HL-60 (cell line): ENCODE measurements at regions not wholly inside any gene's neighbourhood (a gene's known extent, or its start where the extent isn't known, plus 50 kb on each side); places are given as distances from the start of the nearest gene placed in this dataset.

ENCODE experiments used
- DNase-seq, 2 experiments: peaks; one replicate each; pipeline ENCODE4 v3.0.0-alpha.2; 2010 to 2020; ENCODE audit warnings: low read depth in 1 of 2, low spot score in 1 of 2
- H3K27ac ChIP-seq: fragments of 250-450 bp; sonication (Bioruptor Pico); replicated peaks from 2 replicates; pipeline ENCODE4 v1.5.1; 2020; ENCODE audit warnings: mild to moderate bottlenecking, moderate library complexity
- H3K27me3 ChIP-seq: fragments of 250-450 bp; sonication (Bioruptor Pico); 2 replicates; pipeline ENCODE4 v1.5.1; 2021; ENCODE audit warnings: mild to moderate bottlenecking, moderate library complexity; ENCODE audit not compliant: insufficient read depth, poor library complexity, severe bottlenecking
- H3K4me3 ChIP-seq: replicated peaks from 2 replicates; pipeline ENCODE4 v1.5.1; 2011; ENCODE audit warnings: mild to moderate bottlenecking, control low read depth, low read length; ENCODE audit not compliant: insufficient read depth
- GABPA ChIP-seq: IDR thresholded peaks from 2 replicates; pipeline ENCODE4 v1.6.1; 2012; ENCODE audit warnings: low read depth
- POLR2AphosphoS5 ChIP-seq: IDR thresholded peaks from 2 replicates; pipeline ENCODE4 v1.6.1; 2012; ENCODE audit warnings: low read depth
- SPI1 ChIP-seq: IDR thresholded peaks from 2 replicates; pipeline ENCODE4 v1.6.1; 2012; ENCODE audit warnings: low read depth, mild to moderate bottlenecking, borderline replicate concordance
- TF ChIP-seq, protein P1 (sequence below): IDR thresholded peaks from one replicate; pipeline ENCODE4 v1.5.1; 2011; ENCODE audit warnings: low read length, control low read depth, inconsistent platforms; ENCODE audit not compliant: insufficient read depth
- TF ChIP-seq, protein P2 (sequence below): IDR thresholded peaks from 2 replicates; pipeline ENCODE4 v1.6.1; 2012; ENCODE audit warnings: low read depth; ENCODE audit not compliant: insufficient replicate concordance

DNA sequence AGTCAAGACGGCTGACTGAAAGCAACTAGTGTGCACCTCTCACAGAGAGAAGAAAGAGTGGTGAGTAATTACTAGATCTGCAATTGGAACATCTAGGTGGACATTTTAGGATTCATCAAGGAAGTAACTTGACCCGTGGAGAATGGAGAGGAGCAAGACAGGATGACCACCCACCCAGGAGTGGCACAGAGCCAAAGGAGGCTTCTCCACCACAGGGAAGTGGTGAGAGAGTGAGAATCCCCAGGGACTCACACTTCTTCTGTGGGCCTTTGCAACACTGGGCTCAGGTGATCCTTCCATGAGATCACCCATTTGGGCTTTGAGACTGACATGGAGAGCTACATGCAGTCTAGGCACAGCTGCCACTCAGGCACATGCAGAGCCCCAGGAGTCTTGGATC lies 132.8 kb upstream of the GALNT5 start:
- Histone ChIP-seq H3K4me3 (no peak overlapping the region), H3K27me3 (no peaks in the 10 kb centered on the region), H3K27ac (no peak overlapping the region)
- no peak for DNase-seq
- no peak for TF ChIP-seq SPI1
- TF ChIP-seq GABPA: no peak

DNA sequence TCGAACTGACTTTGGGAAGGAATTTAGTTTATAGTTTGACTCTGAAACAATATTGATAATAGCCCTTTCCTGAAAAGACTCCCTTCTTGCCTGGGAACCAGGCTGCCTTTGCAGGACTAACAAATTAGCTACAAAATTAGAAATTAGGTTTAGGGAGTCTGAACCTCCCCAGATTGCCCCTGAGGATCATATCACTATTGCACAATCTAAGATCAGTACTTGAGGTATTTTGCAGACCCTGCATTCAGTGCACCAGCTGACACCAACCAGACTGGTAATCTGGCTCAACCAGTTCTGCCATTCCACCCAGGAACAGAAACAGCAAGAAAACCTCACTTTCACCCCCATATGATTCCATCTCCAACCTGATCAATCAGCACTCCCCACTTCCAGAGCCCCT lies 131.8 kb upstream of the GALNT5 start:
- Histone ChIP-seq H3K27me3 (no peaks in the 10 kb centered on the region), H3K27ac (no peak overlapping the region), H3K4me3 (no peak overlapping the region)
- TF ChIP-seq, protein P1, sequence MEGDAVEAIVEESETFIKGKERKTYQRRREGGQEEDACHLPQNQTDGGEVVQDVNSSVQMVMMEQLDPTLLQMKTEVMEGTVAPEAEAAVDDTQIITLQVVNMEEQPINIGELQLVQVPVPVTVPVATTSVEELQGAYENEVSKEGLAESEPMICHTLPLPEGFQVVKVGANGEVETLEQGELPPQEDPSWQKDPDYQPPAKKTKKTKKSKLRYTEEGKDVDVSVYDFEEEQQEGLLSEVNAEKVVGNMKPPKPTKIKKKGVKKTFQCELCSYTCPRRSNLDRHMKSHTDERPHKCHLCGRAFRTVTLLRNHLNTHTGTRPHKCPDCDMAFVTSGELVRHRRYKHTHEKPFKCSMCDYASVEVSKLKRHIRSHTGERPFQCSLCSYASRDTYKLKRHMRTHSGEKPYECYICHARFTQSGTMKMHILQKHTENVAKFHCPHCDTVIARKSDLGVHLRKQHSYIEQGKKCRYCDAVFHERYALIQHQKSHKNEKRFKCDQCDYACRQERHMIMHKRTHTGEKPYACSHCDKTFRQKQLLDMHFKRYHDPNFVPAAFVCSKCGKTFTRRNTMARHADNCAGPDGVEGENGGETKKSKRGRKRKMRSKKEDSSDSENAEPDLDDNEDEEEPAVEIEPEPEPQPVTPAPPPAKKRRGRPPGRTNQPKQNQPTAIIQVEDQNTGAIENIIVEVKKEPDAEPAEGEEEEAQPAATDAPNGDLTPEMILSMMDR: no peak
- TF ChIP-seq GABPA (no peak), POLR2AphosphoS5 (no peak)
- TF ChIP-seq, protein P2, sequence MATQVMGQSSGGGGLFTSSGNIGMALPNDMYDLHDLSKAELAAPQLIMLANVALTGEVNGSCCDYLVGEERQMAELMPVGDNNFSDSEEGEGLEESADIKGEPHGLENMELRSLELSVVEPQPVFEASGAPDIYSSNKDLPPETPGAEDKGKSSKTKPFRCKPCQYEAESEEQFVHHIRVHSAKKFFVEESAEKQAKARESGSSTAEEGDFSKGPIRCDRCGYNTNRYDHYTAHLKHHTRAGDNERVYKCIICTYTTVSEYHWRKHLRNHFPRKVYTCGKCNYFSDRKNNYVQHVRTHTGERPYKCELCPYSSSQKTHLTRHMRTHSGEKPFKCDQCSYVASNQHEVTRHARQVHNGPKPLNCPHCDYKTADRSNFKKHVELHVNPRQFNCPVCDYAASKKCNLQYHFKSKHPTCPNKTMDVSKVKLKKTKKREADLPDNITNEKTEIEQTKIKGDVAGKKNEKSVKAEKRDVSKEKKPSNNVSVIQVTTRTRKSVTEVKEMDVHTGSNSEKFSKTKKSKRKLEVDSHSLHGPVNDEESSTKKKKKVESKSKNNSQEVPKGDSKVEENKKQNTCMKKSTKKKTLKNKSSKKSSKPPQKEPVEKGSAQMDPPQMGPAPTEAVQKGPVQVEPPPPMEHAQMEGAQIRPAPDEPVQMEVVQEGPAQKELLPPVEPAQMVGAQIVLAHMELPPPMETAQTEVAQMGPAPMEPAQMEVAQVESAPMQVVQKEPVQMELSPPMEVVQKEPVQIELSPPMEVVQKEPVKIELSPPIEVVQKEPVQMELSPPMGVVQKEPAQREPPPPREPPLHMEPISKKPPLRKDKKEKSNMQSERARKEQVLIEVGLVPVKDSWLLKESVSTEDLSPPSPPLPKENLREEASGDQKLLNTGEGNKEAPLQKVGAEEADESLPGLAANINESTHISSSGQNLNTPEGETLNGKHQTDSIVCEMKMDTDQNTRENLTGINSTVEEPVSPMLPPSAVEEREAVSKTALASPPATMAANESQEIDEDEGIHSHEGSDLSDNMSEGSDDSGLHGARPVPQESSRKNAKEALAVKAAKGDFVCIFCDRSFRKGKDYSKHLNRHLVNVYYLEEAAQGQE: no peak
- DNase-seq: no peak

DNA sequence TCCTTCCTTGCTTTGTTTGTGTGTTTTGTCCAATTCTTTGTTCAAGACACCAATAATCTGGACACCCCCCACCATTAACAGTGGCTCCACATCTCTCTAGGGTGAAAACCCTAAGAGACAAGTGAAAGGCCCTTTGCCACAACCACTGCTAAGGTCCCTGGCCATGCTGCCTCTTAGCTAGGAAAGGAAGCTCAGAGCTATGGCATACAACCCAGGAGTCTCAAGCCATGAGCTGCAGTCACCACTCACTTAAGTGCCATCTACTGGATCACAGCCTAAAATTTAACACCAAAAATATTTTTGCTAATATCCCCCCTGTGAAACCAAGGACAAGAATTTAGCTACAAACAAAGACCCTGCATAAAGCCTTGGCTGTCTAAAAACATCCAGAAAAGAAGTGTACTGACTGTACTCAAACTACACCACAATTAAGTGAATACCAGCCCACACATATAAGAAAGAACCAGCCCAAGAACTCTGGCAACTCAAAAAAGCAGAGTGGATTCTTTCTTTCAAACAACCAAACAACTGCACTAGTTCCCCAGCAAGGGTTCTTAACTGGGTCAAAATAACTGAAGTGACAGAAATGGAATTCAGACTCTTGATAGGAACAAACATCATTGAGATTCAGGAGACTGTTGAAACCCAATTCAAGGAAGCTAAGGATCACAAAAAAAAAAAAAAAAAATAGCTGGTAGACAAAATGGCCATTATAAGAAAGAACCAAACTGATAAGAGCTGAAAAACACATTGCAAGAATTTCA lies 130.1 kb upstream of the GALNT5 start:
- no peak overlapping the region for H3K27ac ChIP-seq
- DNase-seq: no peak

DNA sequence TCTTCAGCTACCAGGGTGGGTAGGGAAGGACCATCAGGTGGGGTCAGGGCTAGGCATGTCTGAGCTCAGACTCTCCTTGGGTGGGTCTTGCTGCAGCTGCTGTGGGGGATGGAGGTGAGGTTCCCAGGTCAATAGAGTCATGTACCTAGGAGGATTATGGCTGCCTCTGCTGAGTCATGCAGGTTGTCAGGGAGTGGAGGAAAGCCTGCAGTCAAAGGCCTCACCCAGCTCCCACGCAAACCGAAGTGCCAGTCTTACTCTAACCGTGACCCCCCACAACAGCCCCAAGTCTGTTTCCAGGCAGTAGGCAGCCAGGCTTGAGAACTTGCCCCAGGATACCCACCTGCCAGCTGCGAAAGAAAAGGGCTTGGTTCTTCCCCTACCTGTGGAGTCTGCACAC lies 113.6 kb upstream of the GALNT5 start:
- DNase-seq: no peak
- H3K27ac ChIP-seq: no peak overlapping the region
- H3K4me3 ChIP-seq: no peak overlapping the region
- no peak for TF ChIP-seq SPI1
- no peaks in the 10 kb centered on the region for H3K27me3 ChIP-seq

More for the DNA sequence above, 130.1 kb upstream of the GALNT5 start:
- TF ChIP-seq, protein P2: no peak
- no peak for TF ChIP-seq SPI1
- TF ChIP-seq GABPA: no peak
- no peak for TF ChIP-seq POLR2AphosphoS5
- TF ChIP-seq, protein P1: no peak
- no peaks in the 10 kb centered on the region for H3K27me3 ChIP-seq
- H3K4me3 ChIP-seq: no peak overlapping the region

DNA sequence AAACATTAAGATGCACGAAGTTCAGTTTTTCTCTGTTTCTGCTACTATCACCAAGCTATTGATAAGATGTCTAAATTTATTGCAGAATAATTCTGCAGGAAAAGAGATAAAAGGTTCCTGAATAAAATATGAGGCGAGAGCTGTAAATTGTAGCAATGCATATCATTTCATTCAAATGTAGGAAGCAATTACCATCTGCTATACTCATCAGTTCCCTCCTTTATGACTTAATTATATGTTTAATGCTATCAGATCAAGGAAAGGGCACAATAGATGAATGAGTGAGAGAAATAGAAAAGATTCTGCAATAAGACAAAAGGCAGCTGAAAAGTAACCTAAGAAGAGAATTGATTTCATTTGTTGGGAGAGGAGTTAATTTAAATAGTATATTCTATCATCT lies 108.2 kb upstream of the GALNT5 start:
- no peak overlapping the region for H3K4me3 ChIP-seq
- peaks cover 2% of the 10 kb centered on the region for H3K27me3 ChIP-seq
- H3K27ac ChIP-seq: no peak overlapping the region
- no peak for DNase-seq
- TF ChIP-seq POLR2AphosphoS5 (no peak), SPI1 (no peak), GABPA (no peak)
- TF ChIP-seq, protein P1: no peak
- TF ChIP-seq, protein P2: no peak
